Right atrium auricular region (tissue), 2 donors: ENCODE measurements at regions not wholly inside any gene's neighbourhood (a gene's known extent, or its start where the extent isn't known, plus 50 kb on each side); places are given as distances from the start of the nearest gene placed in this dataset.

Experiments used
- DNase-seq: peaks from one replicate; pipeline ENCODE4 v3.0.0-alpha.2; 2019; ENCODE audit warnings: low spot score
- H3K27ac ChIP-seq, 2 donors: fragments of 200-600 bp; sonication (generic); 1 replicate in 1 of 2; 2 replicates in 1 of 2; pipeline ENCODE4 v1.5.1; 2016 to 2019
- H3K27me3 ChIP-seq, 2 donors: fragments of 200-600 bp; sonication (generic); one replicate each; pipeline versions ENCODE4 v1.5.1 to v1.6.0; 2017 to 2019
- H3K36me3 ChIP-seq: fragments of 200-600 bp; sonication (generic); one replicate; pipeline ENCODE4 v1.5.1; 2016
- H3K4me1 ChIP-seq, 2 donors: fragments of 200-600 bp; sonication (generic); one replicate each; pipeline versions ENCODE4 v1.5.1 to v1.6.0; 2017 to 2019
- H3K4me3 ChIP-seq, 2 donors: fragments of 200-600 bp; sonication (generic); 1 replicate in 1 of 2; 2 replicates in 1 of 2; pipeline ENCODE4 v1.5.1; 2017 to 2019; ENCODE audit warnings: mild to moderate bottlenecking in 1 of 2, moderate library complexity in 1 of 2
- H3K9me3 ChIP-seq, 2 donors: fragments of 200-600 bp; sonication (generic); one replicate each; pipeline ENCODE4 v1.5.1; 2019
- CTCF ChIP-seq, 2 donors: fragments of 200-600 bp; sonication (generic); IDR thresholded peaks; one replicate each; pipeline ENCODE4 v1.5.1; 2019; ENCODE audit warnings: antibody characterized with exemption in 2 of 2

DNA sequence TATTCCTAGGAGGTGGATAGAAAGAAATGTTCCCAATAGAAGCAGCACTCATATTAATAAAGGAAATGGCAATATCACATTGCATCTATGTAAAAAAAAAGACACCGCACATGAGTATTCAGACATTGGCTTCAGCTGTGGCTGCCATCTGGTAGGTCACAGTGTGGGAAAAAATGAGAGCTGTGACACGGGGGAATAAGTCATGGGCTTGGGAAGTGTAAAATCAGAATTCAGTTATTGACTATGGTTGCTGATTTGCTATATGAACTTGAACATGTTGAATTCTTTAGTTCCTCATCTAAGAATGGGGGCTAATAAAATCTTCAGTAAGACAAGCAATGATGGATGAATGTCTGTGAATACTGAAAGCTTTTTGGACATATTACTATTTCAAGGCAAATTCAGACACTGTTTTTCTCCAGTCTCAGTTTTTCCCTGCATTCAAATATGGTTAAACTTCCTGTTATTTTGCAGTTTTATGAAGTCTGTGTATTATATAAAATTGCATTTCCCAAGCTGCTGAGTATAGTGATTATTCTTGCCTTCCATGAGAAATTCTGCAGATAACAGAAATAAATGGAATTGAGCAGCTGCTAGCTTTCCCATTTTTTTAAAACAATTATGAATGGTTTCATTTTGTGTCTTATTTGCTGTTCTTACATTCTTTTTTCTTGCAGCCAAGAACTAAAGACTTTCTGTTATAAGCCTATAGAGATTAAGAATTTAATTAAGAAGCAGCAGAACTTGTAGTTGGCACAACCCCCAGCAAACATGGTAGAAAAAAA lies 221.0 kb downstream of the ANKRD50 start:
- no peaks in the 10 kb centered on the region for H3K27me3 ChIP-seq
- no peak overlapping the region for H3K27ac ChIP-seq
- no peaks in the 10 kb centered on the region for H3K9me3 ChIP-seq
- H3K36me3 ChIP-seq = no peaks in the 10 kb centered on the region
- no peak for DNase-seq
- H3K4me1 ChIP-seq = no peaks in the 10 kb centered on the region
- H3K4me3 ChIP-seq = no peak overlapping the region
- no peak for TF ChIP-seq CTCF (IDR thresholded peaks at IDR 0.05)

- Histone ChIP-seq H3K27me3 (no peaks in the 10 kb centered on the region), H3K36me3 (no peaks in the 10 kb centered on the region), H3K9me3 (no peaks in the 10 kb centered on the region), H3K4me3 (no peak overlapping the region), H3K4me1 (no peaks in the 10 kb centered on the region), H3K27ac (no peak overlapping the region)
- no peak for TF ChIP-seq CTCF (IDR thresholded peaks at IDR 0.05)
- no peak for DNase-seq
These were observed 213.3 kb downstream of the ANKRD50 start for GRCh38 chr4:124499261-124499660.

GRCh38 chr4:124501576-124501975 lies 211.0 kb downstream of the ANKRD50 start:
- no peak overlapping the region for H3K27ac ChIP-seq
- H3K4me1 ChIP-seq = no peaks in the 10 kb centered on the region
- DNase-seq = no peak
- no peaks in the 10 kb centered on the region for H3K9me3 ChIP-seq
- no peak for TF ChIP-seq CTCF (IDR thresholded peaks at IDR 0.05)
- no peaks in the 10 kb centered on the region for H3K27me3 ChIP-seq
- no peak overlapping the region for H3K4me3 ChIP-seq
- H3K36me3 ChIP-seq = no peaks in the 10 kb centered on the region

DNA sequence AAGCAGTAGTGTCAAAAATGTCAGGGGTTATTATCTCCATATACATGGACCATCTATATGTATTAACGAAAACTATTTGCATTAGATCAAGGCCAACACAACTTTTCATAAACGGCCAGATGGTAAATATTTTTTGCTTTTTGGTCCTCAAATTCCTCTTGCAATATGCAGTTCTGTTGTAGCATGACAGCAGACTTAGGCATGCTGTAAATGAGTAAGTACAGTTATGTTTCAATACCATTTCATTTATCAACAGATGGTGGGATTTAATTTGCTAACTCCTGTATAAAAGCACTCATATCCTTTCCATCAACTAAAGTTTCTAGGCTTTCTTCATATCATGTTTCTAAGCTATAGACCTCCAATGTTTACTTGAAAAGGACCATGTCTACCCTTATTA lies 208.1 kb downstream of the ANKRD50 start:
- DNase-seq = no peak
- Histone ChIP-seq H3K27me3 (no peaks in the 10 kb centered on the region), H3K36me3 (no peaks in the 10 kb centered on the region), H3K9me3 (no peaks in the 10 kb centered on the region), H3K4me1 (no peaks in the 10 kb centered on the region), H3K27ac (no peak overlapping the region), H3K4me3 (no peak overlapping the region)
- no peak for TF ChIP-seq CTCF (IDR thresholded peaks at IDR 0.05)

- no peak for DNase-seq
- Histone ChIP-seq H3K27me3 (no peaks in the 10 kb centered on the region), H3K27ac (no peak overlapping the region), H3K36me3 (no peaks in the 10 kb centered on the region), H3K9me3 (no peaks in the 10 kb centered on the region), H3K4me3 (no peak overlapping the region), H3K4me1 (no peaks in the 10 kb centered on the region)
- TF ChIP-seq CTCF (IDR thresholded peaks at IDR 0.05) = no peak
These were observed 207.3 kb downstream of the ANKRD50 start for GRCh38 chr4:124505211-124505610.

GRCh38 chr4:124509151-124509550 lies 203.4 kb downstream of the ANKRD50 start:
- H3K27me3 ChIP-seq = no peaks in the 10 kb centered on the region
- H3K36me3 ChIP-seq = no peaks in the 10 kb centered on the region
- H3K27ac ChIP-seq = no peak overlapping the region
- H3K9me3 ChIP-seq = no peaks in the 10 kb centered on the region
- DNase-seq = no peak
- no peak for TF ChIP-seq CTCF (IDR thresholded peaks at IDR 0.05)
- H3K4me3 ChIP-seq = no peak overlapping the region
- no peaks in the 10 kb centered on the region for H3K4me1 ChIP-seq
